Kidney (tissue), 13 donors: ENCODE measurements at regions not wholly inside any gene's neighbourhood (a gene's known extent, or its start where the extent isn't known, plus 50 kb on each side); places are given as distances from the start of the nearest gene placed in this dataset.
A peak's percentile ranks its signal among the peaks of the same experiment; 100 is the strongest.
"Not testable (repeated sequence)": the region's sequence is repeated elsewhere in the genome, so short reads cannot be mapped to it uniquely, and the experiment has no call there.

ENCODE experiments used
- DNase-seq, 5 donors: peaks; one replicate each; pipeline ENCODE4 v3.0.0-alpha.2; 2013 to 2020
- FAIRE-seq: peaks from 2 replicates; lab custom pipeline; 2012; peaks lifted over from hg19 to GRCh38; lab: Jason Lieb, UNC
- H3K27ac ChIP-seq, 2 donors: one replicate each; pipeline ENCODE4 v1.7.0; 2013; ENCODE audit warnings: low read depth in 2 of 2, low read length in 2 of 2, inconsistent platforms in 1 of 2
- H3K27me3 ChIP-seq: one replicate; pipeline ENCODE4 v1.7.1; 2013; ENCODE audit warnings: low read length, inconsistent platforms; ENCODE audit not compliant: control insufficient read depth, insufficient read depth
- H3K36me3 ChIP-seq, 3 donors: one replicate each; pipeline versions ENCODE4 v1.7.0 to v1.7.1; 2013; ENCODE audit warnings: low read length in 3 of 3, control low read depth in 1 of 3, inconsistent platforms in 1 of 3; ENCODE audit not compliant: insufficient read depth in 3 of 3, control insufficient read depth in 2 of 3
- H3K4me1 ChIP-seq, 3 donors: one replicate each; pipeline versions ENCODE4 v1.7.0 to v1.7.1; 2013; ENCODE audit warnings: low read length in 3 of 3, inconsistent platforms in 1 of 3, low read depth in 1 of 3; ENCODE audit not compliant: control insufficient read depth in 2 of 3, insufficient read depth in 2 of 3
- H3K4me3 ChIP-seq, 3 donors: one replicate each; pipeline versions ENCODE4 v1.7.0 to v1.8.1; 2013; ENCODE audit warnings: low read length in 3 of 3, control low read depth in 1 of 3, inconsistent platforms in 1 of 3
- H3K9ac ChIP-seq, 3 donors: one replicate each; pipeline versions ENCODE4 v1.7.0 to v1.7.1; 2013; ENCODE audit warnings: low read length in 3 of 3, control low read depth in 1 of 3, inconsistent platforms in 1 of 3
- H3K9me3 ChIP-seq, 3 donors: one replicate each; pipeline versions ENCODE4 v1.7.0 to v1.7.1; 2013; ENCODE audit warnings: low read length in 3 of 3, control low read depth in 1 of 3, inconsistent platforms in 1 of 3; ENCODE audit not compliant: control insufficient read depth in 2 of 3, insufficient read depth in 1 of 3
- intact Hi-C: fragments of 100-400 bp; cut with DNase I; formaldehyde crosslinking; loops from one replicate; pipeline ENCODE4 v1.11.1; 2022
- TF ChIP-seq, protein P1 (sequence below): IDR thresholded peaks from 3 replicates; pipeline ENCODE4 v1.5.1; 2012; ENCODE audit warnings: mild to moderate bottlenecking, moderate library complexity, borderline replicate concordance; ENCODE audit not compliant: insufficient read depth; ENCODE audit errors: extremely low read depth
- donor health status: control.
- donor health status: control.
- donor health status: control.
- donor health status: control.
- donor health status: control.
- donor health status: DM: yes; HTN: yes; CAD: no.
- donor health status: Normal renal cell carcinoma (clear cell type).

DNA sequence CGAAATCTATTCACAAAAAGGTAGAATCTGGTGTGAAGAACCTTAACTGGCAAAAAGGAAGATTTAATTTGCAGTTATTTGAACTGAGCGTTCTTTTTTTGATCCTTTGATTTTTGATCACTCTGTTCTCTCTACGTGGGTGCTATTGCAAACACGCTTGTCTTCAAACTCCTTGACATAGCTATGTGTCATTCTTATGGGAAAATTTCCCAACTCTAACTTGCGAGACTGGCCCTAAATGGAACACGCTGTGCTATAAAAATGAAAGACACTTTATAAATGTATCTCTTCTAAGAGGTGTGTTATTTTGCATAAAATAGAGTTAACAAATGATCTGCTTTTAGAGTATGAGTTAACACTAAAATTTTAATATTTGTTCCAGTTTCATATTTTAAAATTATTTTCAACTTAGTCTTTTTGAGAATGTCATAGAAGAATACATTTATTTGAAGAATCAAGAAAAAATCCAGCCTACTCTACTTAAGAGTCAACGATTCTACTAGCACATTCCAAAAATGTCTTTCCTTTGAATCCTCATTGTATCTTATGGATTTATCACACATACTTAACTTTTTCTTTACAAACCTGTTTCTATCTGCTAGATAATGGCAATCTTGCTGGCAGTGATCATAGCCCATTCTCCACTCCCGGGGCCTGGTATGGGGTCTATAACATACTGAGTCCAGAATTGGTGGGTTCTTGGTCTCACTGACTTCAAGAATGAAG is 610.0 kb upstream of the TBL1XR1 start:
- Histone ChIP-seq H3K9me3 (no peaks in the 10 kb centered on the region), H3K4me1 (no peaks in the 10 kb centered on the region), H3K4me3 (no peak overlapping the region), H3K36me3 (no peaks in the 10 kb centered on the region), H3K9ac (no peak overlapping the region), H3K27ac (no peak overlapping the region), H3K27me3 (no peaks in the 10 kb centered on the region)
- DNase-seq = no peak
- TF ChIP-seq, protein P1, sequence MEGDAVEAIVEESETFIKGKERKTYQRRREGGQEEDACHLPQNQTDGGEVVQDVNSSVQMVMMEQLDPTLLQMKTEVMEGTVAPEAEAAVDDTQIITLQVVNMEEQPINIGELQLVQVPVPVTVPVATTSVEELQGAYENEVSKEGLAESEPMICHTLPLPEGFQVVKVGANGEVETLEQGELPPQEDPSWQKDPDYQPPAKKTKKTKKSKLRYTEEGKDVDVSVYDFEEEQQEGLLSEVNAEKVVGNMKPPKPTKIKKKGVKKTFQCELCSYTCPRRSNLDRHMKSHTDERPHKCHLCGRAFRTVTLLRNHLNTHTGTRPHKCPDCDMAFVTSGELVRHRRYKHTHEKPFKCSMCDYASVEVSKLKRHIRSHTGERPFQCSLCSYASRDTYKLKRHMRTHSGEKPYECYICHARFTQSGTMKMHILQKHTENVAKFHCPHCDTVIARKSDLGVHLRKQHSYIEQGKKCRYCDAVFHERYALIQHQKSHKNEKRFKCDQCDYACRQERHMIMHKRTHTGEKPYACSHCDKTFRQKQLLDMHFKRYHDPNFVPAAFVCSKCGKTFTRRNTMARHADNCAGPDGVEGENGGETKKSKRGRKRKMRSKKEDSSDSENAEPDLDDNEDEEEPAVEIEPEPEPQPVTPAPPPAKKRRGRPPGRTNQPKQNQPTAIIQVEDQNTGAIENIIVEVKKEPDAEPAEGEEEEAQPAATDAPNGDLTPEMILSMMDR = no peak
- peak; percentile 8 for FAIRE-seq
- intact Hi-C loops = no loop called here

DNA sequence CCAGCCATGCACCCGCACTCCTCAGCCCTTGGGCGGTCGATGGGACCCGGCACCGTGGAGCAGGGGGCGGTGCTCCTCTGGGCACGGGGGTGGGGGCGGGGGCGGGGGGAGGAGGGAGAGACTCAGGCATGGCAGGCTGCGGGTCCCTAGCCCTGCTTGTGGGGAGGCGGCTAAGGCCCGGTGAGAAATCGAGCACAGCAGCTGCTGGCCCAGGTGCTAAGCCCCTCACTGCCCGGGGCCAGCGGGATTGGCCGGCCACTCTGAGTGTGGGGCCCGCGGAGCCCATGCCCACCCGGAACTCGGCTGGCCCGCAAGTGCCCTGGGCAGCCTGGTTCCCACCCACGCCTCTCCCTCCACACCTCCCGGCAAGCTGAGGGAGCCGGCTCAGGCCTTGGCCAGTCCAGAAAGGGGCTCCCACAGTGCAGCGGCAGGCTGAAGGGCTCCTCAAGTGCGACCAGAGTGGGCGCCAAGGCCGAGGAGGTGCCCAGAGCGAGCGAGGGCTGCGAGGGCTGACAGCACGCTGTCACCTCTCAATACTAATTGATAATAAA is 611.7 kb upstream of the TBL1XR1 start:
- H3K4me3 ChIP-seq, H3K9ac ChIP-seq, H3K4me1 ChIP-seq, H3K36me3 ChIP-seq, intact Hi-C loops, FAIRE-seq, H3K9me3 ChIP-seq, H3K27ac ChIP-seq, H3K27me3 ChIP-seq: not testable (repeated sequence)
- DNase-seq = peak in 1 of 5 donors; percentile 71

DNA sequence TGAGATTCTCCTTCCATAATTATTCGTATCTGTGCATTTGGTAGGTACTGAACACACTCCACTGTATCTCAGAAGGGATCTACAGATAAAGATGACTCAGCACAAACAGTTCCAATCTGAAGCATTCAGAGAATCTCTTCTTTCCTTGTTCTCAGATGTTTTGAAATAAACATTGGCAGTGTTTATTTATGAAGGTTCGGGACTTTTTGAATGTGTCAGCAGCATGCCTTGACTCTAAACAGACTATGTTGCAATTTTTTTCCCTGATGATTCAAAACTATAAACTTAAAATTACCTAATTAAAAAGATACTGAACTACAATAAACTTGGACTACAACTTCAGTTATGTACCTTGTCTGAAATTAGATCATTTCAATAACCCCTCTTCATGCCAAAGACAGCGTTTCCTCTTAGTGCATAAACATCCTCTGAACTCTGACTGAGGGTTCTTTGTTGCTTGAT is 612.9 kb upstream of the TBL1XR1 start:
- FAIRE-seq (peak; percentile 80), DNase-seq (no peak)
- no peaks in the 10 kb centered on the region for H3K27me3 ChIP-seq
- H3K4me3 ChIP-seq = no peak overlapping the region
- no peaks in the 10 kb centered on the region for H3K4me1 ChIP-seq
- H3K9ac ChIP-seq = no peak overlapping the region
- TF ChIP-seq, protein P1 = no peak
- no peaks in the 10 kb centered on the region for H3K9me3 ChIP-seq
- intact Hi-C loops = no loop called here
- H3K27ac ChIP-seq = no peak overlapping the region
- H3K36me3 ChIP-seq = no peaks in the 10 kb centered on the region

DNA sequence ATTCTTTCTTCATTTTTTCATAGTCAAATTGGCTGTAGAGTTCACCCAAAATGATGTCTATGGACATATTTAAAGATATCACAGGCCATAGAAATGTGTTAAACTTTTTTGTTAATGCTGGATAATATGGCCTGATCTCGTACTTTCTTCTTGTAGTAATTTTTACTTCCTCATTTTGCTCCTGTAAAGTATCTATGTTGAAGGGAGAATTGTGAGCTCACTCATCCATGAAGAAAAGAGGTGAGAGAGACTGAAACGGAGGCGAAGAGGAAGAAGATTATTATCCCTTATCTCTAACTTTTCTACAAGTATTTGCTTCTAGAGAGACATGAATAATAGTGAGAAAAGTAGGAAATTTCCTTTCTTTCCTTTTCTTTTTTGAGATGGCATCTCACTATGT is 613.8 kb upstream of the TBL1XR1 start:
- no peak for DNase-seq
- Histone ChIP-seq H3K27ac (no peak overlapping the region), H3K27me3 (no peaks in the 10 kb centered on the region), H3K4me1 (no peaks in the 10 kb centered on the region), H3K4me3 (no peak overlapping the region), H3K9me3 (no peaks in the 10 kb centered on the region), H3K9ac (no peak overlapping the region), H3K36me3 (no peaks in the 10 kb centered on the region)
- TF ChIP-seq, protein P1 = no peak
- FAIRE-seq = no peak
- intact Hi-C loops = no loop called here
